Fibroblast of upper back skin (primary cell): ENCODE measurements at regions not wholly inside any gene's neighbourhood (a gene's known extent, or its start where the extent isn't known, plus 50 kb on each side); places are given as distances from the start of the nearest gene placed in this dataset.
A peak's percentile ranks its signal among the peaks of the same experiment; 100 is the strongest.
"Not testable (repeated sequence)": the region's sequence is repeated elsewhere in the genome, so short reads cannot be mapped to it uniquely, and the experiment has no call there.

Experiments
- DNase-seq: peaks from one replicate; pipeline ENCODE4 v3.0.0-alpha.2; 2013

- not testable (repeated sequence) for DNase-seq
Measured at GRCh38 chr1:182225755-182226154, 164.2 kb upstream of the ZNF648 start.

GRCh38 chr1:182221990-182222389 lies 160.5 kb upstream of the ZNF648 start:
- DNase-seq, result not testable (repeated sequence)

GRCh38 chr1:182221367-182221766 lies 159.9 kb upstream of the ZNF648 start:
- not testable (repeated sequence) for DNase-seq

GRCh38 chr1:182217967-182218366 lies 156.5 kb upstream of the ZNF648 start:
- no peak for DNase-seq

- DNase-seq, result peak; percentile 63
Measured at GRCh38 chr1:182217071-182217470, 155.6 kb upstream of the ZNF648 start.

- DNase-seq, result peak; percentile 43
Measured at GRCh38 chr1:182215764-182216163, 154.3 kb upstream of the ZNF648 start.

- DNase-seq, result no peak
Measured at GRCh38 chr1:182213163-182213562, 151.7 kb upstream of the ZNF648 start.

- DNase-seq, result no peak
Measured at GRCh38 chr1:182211386-182211785, 149.9 kb upstream of the ZNF648 start.

GRCh38 chr1:182210417-182210816 lies 148.9 kb upstream of the ZNF648 start:
- DNase-seq, result no peak

- DNase-seq, result no peak
Measured at GRCh38 chr1:182207300-182207699, 145.8 kb upstream of the ZNF648 start.

- DNase-seq, result no peak
Measured at GRCh38 chr1:182206626-182207239, 145.2 kb upstream of the ZNF648 start.

- no peak for DNase-seq
Measured at GRCh38 chr1:182205351-182206022, 144.0 kb upstream of the ZNF648 start.

- no peak for DNase-seq
Measured at GRCh38 chr1:182203191-182203875, 141.8 kb upstream of the ZNF648 start.

GRCh38 chr1:182201490-182201889 lies 140.0 kb upstream of the ZNF648 start:
- not testable (repeated sequence) for DNase-seq

GRCh38 chr1:182200025-182200812 lies 138.7 kb upstream of the ZNF648 start:
- no peak for DNase-seq

- DNase-seq, result no peak
Measured at GRCh38 chr1:182198006-182198605, 136.6 kb upstream of the ZNF648 start.

- DNase-seq, result no peak
Measured at GRCh38 chr1:182196897-182197870, 135.7 kb upstream of the ZNF648 start.

- DNase-seq, result no peak
Measured at GRCh38 chr1:182195733-182196132, 134.2 kb upstream of the ZNF648 start.

- peak; percentile 30 for DNase-seq
Measured at GRCh38 chr1:182193908-182194550, 132.5 kb upstream of the ZNF648 start.

GRCh38 chr1:182192966-182193365 lies 131.5 kb upstream of the ZNF648 start:
- no peak for DNase-seq

- DNase-seq, result no peak
Measured at GRCh38 chr1:182192215-182192614, 130.7 kb upstream of the ZNF648 start.
